ENCODE measurements at regions not wholly inside any gene's neighbourhood (a gene's known extent, or its start where the extent isn't known, plus 50 kb on each side); places are given as distances from the start of the nearest gene placed in this dataset.

DNA sequence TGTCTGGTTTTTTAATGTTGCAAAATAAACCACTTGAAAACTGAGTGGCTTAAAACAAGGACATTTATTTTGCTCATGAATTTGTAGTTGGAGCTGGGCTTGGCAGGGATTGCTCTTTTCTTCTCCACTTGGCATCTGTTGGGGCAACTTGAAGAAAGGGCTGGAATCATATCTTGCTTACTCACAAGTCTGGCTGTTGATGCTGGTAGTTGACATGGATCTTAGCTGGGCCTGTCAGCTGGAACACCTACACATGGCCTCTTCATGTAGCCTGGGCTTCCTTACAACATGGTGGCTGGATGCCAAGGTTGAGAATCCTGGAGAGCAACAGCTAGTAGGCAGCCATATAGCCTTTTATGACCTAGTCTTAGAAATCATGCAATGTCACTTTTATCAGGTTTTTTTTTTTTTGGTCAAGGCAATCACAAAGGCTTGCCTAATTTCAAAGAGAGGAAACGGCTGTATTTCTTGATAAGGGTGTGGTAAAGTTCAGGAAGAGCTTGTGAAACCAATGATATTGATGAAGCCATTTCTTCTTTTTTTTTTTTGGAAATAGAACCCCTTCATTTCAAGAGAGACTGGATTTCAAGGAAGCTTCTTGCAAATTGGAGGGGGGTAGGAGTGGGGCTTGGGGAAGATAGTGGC lies 262.1 kb downstream of the IL20RB start:
- H3K4me3 ChIP-seq (ENCODE audit: low read depth, low read length), result no peak overlapping the region
- DNase-seq (ENCODE audit: low read depth), result no peak
- TF ChIP-seq, protein P1, sequence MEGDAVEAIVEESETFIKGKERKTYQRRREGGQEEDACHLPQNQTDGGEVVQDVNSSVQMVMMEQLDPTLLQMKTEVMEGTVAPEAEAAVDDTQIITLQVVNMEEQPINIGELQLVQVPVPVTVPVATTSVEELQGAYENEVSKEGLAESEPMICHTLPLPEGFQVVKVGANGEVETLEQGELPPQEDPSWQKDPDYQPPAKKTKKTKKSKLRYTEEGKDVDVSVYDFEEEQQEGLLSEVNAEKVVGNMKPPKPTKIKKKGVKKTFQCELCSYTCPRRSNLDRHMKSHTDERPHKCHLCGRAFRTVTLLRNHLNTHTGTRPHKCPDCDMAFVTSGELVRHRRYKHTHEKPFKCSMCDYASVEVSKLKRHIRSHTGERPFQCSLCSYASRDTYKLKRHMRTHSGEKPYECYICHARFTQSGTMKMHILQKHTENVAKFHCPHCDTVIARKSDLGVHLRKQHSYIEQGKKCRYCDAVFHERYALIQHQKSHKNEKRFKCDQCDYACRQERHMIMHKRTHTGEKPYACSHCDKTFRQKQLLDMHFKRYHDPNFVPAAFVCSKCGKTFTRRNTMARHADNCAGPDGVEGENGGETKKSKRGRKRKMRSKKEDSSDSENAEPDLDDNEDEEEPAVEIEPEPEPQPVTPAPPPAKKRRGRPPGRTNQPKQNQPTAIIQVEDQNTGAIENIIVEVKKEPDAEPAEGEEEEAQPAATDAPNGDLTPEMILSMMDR (IDR thresholded peaks at IDR 0.05; ENCODE audit: insufficient read depth, low read depth, low read length), result no peak

DNA sequence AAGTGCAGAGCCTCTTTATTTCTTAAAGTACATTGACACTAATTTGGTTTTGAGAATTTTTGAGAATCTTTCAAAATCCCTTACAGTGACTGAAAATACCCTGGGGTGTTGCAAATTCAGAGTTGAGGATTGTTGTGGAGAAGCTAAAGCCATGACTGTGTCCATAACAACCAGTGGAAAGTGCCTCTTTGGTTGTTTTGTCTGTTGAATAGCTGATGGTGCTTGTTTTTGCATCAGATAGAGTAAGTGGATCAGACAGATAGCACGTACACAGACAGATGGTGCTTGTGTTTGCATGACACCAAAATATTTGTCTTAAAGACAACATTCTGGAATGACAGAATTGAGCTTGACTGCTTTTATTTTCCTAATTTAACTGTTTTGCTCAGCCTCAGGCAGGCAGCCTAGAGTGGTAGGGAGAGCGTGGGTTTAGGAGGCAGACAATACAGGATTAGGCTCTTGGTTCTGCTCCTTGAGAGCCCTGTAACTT lies 265.0 kb downstream of the IL20RB start:
- no peak overlapping the region for H3K4me3 ChIP-seq (ENCODE audit: low read depth, low read length)
- TF ChIP-seq, protein P1 (IDR thresholded peaks at IDR 0.05; ENCODE audit: insufficient read depth, low read depth, low read length), result no peak
- no peak for DNase-seq (ENCODE audit: low read depth)

DNA sequence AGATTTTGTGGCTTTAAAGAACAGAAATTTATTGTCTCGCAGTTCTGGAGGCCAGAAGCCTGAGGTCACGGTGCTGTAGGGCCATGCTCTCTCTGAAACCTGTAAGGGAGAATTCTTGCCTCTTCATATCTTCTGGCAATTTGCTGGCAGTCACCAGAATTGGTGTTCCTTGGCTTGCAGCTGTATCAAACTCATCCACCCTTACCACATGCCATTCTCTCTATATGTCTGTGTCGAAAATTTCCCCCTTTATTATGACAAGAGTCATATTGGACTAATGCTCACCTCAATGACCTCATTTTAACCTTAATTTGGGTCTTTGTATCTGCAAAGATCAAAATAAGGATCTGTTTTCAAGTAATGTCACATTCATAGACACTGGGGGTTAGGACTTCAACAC lies 266.7 kb downstream of the IL20RB start:
- TF ChIP-seq, protein P1 (IDR thresholded peaks at IDR 0.05; ENCODE audit: insufficient read depth, low read depth, low read length), result no peak
- no peak overlapping the region for H3K4me3 ChIP-seq (ENCODE audit: low read depth, low read length)
- no peak for DNase-seq (ENCODE audit: low read depth)

DNA sequence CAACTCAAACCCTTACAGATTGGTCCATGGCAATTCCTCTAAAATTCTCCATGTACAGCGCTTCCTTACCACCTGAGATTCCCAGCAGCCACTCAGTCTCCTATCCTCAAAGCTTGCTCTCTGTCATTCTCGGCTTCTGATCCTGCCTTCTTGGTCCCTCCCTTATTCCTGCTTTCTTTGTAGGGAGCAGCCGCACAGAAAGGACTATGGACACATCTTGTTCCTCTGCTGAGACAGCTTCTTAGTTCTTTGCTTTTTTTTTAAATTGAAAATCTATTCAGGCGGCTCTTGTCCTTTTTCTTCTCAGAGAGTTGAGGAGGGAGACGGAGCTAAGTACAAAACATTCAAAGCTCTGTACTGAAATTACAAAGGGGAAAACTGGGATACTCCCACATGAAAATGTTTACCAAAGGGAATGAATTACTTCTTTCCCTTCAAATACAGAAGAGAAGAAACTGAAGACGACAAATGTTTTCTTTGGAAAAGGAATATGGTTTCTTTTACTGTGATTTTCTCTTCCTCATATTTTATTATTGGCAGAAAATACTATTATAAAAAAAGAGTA lies 285.1 kb downstream of the IL20RB start:
- DNase-seq (ENCODE audit: low read depth), result no peak
- no peak overlapping the region for H3K4me3 ChIP-seq (ENCODE audit: low read depth, low read length)
- TF ChIP-seq, protein P1 (IDR thresholded peaks at IDR 0.05; ENCODE audit: insufficient read depth, low read depth, low read length), result no peak

DNA sequence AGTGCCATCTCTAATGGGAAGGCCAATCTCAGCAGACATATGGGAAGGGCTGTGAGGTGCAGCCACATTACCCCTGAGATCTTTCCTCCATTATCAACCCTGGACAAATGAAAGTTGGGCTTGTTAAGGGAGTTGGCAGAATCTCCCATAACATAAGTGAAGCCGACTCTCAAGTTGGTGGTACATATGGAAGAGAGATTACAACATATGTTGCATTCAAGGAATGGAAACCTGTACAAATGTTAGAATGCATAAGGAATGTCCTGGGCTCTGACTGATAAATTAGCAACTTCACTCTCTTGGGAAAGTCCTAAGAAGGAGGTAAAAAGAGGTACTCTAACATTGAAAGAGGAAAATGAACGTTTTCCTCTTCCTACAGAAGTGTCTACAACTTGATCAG lies 288.7 kb downstream of the IL20RB start:
- TF ChIP-seq, protein P1 (IDR thresholded peaks at IDR 0.05; ENCODE audit: insufficient read depth, low read depth, low read length), result no peak
- no peak overlapping the region for H3K4me3 ChIP-seq (ENCODE audit: low read depth, low read length)
- no peak for DNase-seq (ENCODE audit: low read depth)

DNA sequence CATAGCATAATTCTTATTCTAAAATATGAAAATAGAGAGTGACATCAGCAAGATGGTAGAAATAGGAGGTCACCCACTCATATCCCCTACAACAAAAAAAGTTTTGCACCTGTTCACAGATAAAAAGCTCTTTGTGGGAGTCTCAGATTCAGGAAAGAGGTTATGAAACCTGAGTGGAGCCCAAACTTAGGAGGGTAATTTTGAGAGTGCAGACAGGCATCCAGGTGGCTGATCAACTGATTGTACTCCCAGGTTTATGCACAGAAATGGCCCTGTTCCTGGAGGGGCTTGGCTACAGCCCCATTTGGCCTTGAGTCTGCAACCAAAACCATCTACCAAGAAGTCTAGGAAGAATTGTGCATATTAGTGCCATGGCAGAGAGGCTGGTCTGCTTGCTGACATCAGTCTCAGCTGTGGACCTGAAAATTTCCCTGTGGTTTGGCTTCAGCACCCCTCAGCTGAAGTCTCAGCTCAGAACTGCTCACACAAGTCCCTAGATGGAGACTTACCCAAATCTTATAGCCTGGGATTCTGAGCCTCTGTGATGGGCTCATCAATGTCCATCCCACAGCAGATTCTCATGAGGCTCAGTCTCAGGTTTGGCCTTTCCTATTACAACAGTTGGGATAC lies 291.6 kb downstream of the IL20RB start:
- TF ChIP-seq, protein P1 (IDR thresholded peaks at IDR 0.05; ENCODE audit: insufficient read depth, low read depth, low read length), result no peak
- DNase-seq (ENCODE audit: low read depth), result no peak

More for the DNA sequence above, 291.6 kb downstream of the IL20RB start:
- H3K4me3 ChIP-seq (ENCODE audit: low read depth, low read length), result no peak overlapping the region
